Parathyroid adenoma (tissue), 2 donors: ENCODE measurements at regions not wholly inside any gene's neighbourhood (a gene's known extent, or its start where the extent isn't known, plus 50 kb on each side); places are given as distances from the start of the nearest gene placed in this dataset.

Source experiments
- H2AFZ ChIP-seq: fragments of 300-600 bp; sonication (generic); one replicate; pipeline ENCODE4 v1.7.0; 2017; ENCODE audit warnings: antibody characterized with exemption, mild to moderate bottlenecking
- H3K27ac ChIP-seq: fragments of 300-600 bp; sonication (generic); one replicate; pipeline ENCODE4 v1.7.0; 2017
- H3K27me3 ChIP-seq: fragments of 300-600 bp; sonication (generic); one replicate; pipeline ENCODE4 v1.7.0; 2017; ENCODE audit warnings: low read length; ENCODE audit not compliant: control insufficient read depth, insufficient read depth
- H3K36me3 ChIP-seq: fragments of 300-600 bp; sonication (generic); one replicate; pipeline ENCODE4 v1.7.0; 2017; ENCODE audit warnings: low read length; ENCODE audit not compliant: control insufficient read depth, insufficient read depth
- H3K4me1 ChIP-seq: fragments of 300-600 bp; sonication (generic); one replicate; pipeline ENCODE4 v1.7.0; 2017; ENCODE audit warnings: control low read depth
- H3K4me2 ChIP-seq: fragments of 300-600 bp; sonication (generic); one replicate; pipeline ENCODE4 v1.7.0; 2017; ENCODE audit warnings: low read length
- H3K4me3 ChIP-seq: fragments of 300-600 bp; sonication (generic); one replicate; pipeline ENCODE4 v1.7.0; 2017; ENCODE audit warnings: low read depth, low read length
- H3K79me2 ChIP-seq: fragments of 300-600 bp; sonication (generic); one replicate; pipeline ENCODE4 v1.7.0; 2017; ENCODE audit warnings: control low read depth
- H3K9ac ChIP-seq: fragments of 300-600 bp; sonication (generic); one replicate; pipeline ENCODE4 v1.7.0; 2017; ENCODE audit warnings: mild to moderate bottlenecking
- H3K9me3 ChIP-seq: fragments of 300-600 bp; sonication (generic); one replicate; pipeline ENCODE4 v1.7.0; 2017; ENCODE audit warnings: low read length; ENCODE audit not compliant: control insufficient read depth
- CTCF ChIP-seq: fragments of 300-600 bp; sonication (generic); IDR thresholded peaks from one replicate; pipeline ENCODE4 v1.7.0; 2017; ENCODE audit warnings: antibody characterized with exemption, mild to moderate bottlenecking
- donor health status: primary hyperparathyroidism.

GRCh38 chr5:57033103-57033502 is 81.2 kb upstream of the MIER3 start:
- no peak for TF ChIP-seq CTCF
- no peak overlapping the region for H2AFZ ChIP-seq
- H3K4me1 ChIP-seq = no peaks in the 10 kb centered on the region
- no peak overlapping the region for H3K9ac ChIP-seq
- H3K79me2 ChIP-seq = no peaks in the 10 kb centered on the region
- no peaks in the 10 kb centered on the region for H3K27me3 ChIP-seq
- no peaks in the 10 kb centered on the region for H3K36me3 ChIP-seq
- no peak overlapping the region for H3K4me2 ChIP-seq
- H3K4me3 ChIP-seq = no peak overlapping the region
- no peaks in the 10 kb centered on the region for H3K9me3 ChIP-seq
- H3K27ac ChIP-seq = no peak overlapping the region

GRCh38 chr5:57033503-57033902 is 81.6 kb upstream of the MIER3 start:
- no peak overlapping the region for H3K4me3 ChIP-seq
- H3K27ac ChIP-seq = no peak overlapping the region
- TF ChIP-seq CTCF = no peak
- no peak overlapping the region for H2AFZ ChIP-seq
- no peaks in the 10 kb centered on the region for H3K4me1 ChIP-seq
- no peaks in the 10 kb centered on the region for H3K9me3 ChIP-seq
- no peak overlapping the region for H3K4me2 ChIP-seq
- no peaks in the 10 kb centered on the region for H3K27me3 ChIP-seq
- no peaks in the 10 kb centered on the region for H3K79me2 ChIP-seq
- H3K36me3 ChIP-seq = no peaks in the 10 kb centered on the region
- no peak overlapping the region for H3K9ac ChIP-seq

GRCh38 chr5:57034201-57034916 is 82.4 kb upstream of the MIER3 start:
- no peaks in the 10 kb centered on the region for H3K27me3 ChIP-seq
- TF ChIP-seq CTCF = no peak
- H3K4me3 ChIP-seq = no peak overlapping the region
- H3K9ac ChIP-seq = no peak overlapping the region
- H3K27ac ChIP-seq = no peak overlapping the region
- no peak overlapping the region for H2AFZ ChIP-seq
- no peaks in the 10 kb centered on the region for H3K36me3 ChIP-seq
- H3K4me2 ChIP-seq = no peak overlapping the region
- no peaks in the 10 kb centered on the region for H3K79me2 ChIP-seq
- no peaks in the 10 kb centered on the region for H3K4me1 ChIP-seq
- H3K9me3 ChIP-seq = no peaks in the 10 kb centered on the region

GRCh38 chr5:57035955-57036354 is 84.0 kb upstream of the MIER3 start:
- no peaks in the 10 kb centered on the region for H3K4me1 ChIP-seq

More at GRCh38 chr5:57035955-57036354, 84.0 kb upstream of the MIER3 start:
- Histone ChIP-seq H3K79me2 (no peaks in the 10 kb centered on the region), H3K9me3 (no peaks in the 10 kb centered on the region), H2AFZ (no peak overlapping the region), H3K9ac (no peak overlapping the region), H3K4me3 (no peak overlapping the region), H3K4me2 (no peak overlapping the region), H3K27ac (no peak overlapping the region), H3K27me3 (no peaks in the 10 kb centered on the region), H3K36me3 (no peaks in the 10 kb centered on the region)
- no peak for TF ChIP-seq CTCF
